ENCODE measurements at regions not wholly inside any gene's neighbourhood (a gene's known extent, or its start where the extent isn't known, plus 50 kb on each side); places are given as distances from the start of the nearest gene placed in this dataset.

DNA sequence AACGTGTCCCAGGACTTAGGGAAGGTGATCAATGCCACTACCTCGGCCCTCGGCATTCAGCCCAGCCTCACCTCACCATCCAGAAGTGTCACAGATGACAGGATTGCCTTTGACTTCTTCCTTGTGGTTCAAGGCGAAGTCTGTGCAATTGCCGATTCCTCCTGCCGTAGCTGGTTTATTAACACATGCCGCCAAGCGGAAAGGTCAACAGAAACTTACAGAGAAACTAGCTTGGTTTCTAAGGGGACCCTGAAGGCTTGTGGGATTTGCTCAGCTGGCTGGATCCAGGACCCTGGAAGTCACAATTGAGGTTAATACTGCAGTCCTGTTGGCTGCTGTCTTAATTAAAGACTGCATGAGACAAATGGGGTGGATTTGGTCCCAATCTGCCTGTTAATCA is 65.6 kb downstream of the SHANK2 start:
- Histone ChIP-seq H3K27me3 (no peaks in the 10 kb centered on the region), H3K4me3 (no peak overlapping the region), H3K4me1 (no peaks in the 10 kb centered on the region), H3K36me3 (no peaks in the 10 kb centered on the region), H3K9me3 (no peaks in the 10 kb centered on the region), H3K27ac (no peak overlapping the region)
- 84 to 100% methylated on average over 1 to 6 of the region's 8 CpGs for WGBS, 2 donors (ENCODE audit: low coverage in 1 of 2)
- ATAC-seq = no peak
- TF ChIP-seq CTCF (IDR thresholded peaks at IDR 0.05) = no peak
- no peak for TF ChIP-seq POLR2AphosphoS5 (IDR thresholded peaks at IDR 0.05)
- TF ChIP-seq EP300 (IDR thresholded peaks at IDR 0.05) = no peak
- TF ChIP-seq POLR2A (IDR thresholded peaks at IDR 0.05) = no peak

- WGBS, 2 donors (ENCODE audit: low coverage in 1 of 2) = 60 to 63% methylated on average over 1 to 2 of the region's 3 CpGs
- Histone ChIP-seq H3K4me1 (no peaks in the 10 kb centered on the region), H3K27ac (no peak overlapping the region), H3K36me3 (no peaks in the 10 kb centered on the region), H3K4me3 (no peak overlapping the region), H3K9me3 (no peaks in the 10 kb centered on the region), H3K27me3 (no peaks in the 10 kb centered on the region)
- no peak for ATAC-seq
- TF ChIP-seq CTCF (IDR thresholded peaks at IDR 0.05) (no peak), POLR2AphosphoS5 (IDR thresholded peaks at IDR 0.05) (no peak), POLR2A (IDR thresholded peaks at IDR 0.05) (no peak), EP300 (IDR thresholded peaks at IDR 0.05) (no peak)
Observed at GRCh38 chr11:71185411-71185810, 67.0 kb downstream of the SHANK2 start.

DNA sequence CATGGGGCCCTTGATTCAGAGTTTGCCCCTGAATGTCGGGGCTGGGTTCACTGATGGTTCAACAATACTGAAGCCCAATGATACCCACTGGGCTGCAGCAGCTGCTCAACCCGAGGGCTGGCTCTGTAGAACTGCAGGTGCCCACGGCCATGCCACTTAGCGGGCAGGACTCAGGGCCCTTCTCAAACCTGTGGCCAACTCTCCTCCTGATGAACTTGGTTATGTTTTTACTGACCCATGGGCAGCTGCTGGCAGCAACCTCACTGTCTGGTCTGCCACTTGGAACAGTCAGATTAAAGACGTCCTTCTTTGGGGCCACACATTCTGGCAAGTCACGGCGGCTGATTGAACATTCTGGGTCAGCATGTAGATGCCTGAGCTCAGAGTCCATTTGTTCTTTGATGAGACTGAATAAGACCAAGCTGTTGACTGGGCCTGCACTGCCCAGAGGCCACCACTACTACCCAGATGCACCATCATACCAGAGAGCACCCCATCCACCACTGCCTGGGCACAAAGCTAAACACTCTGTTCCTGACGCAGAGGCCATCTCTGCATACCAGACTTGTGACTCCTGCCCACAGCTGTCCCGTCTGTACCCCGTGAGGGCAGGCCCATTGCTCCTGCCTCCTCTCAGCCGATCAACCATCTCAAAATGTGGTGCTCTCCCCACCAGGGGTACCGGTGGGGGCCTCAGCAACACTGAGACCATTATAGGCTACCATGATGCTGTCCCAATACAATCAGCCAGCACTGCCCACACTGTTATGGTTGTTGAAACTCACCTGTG is 67.8 kb downstream of the SHANK2 start:
- 92 to 100% methylated on average over 1 to 4 of the region's 12 CpGs for WGBS, 2 donors (ENCODE audit: low coverage in 1 of 2)
- TF ChIP-seq POLR2A (IDR thresholded peaks at IDR 0.05) = no peak
- TF ChIP-seq EP300 (IDR thresholded peaks at IDR 0.05) = no peak
- no peak for TF ChIP-seq CTCF (IDR thresholded peaks at IDR 0.05)
- no peak for TF ChIP-seq POLR2AphosphoS5 (IDR thresholded peaks at IDR 0.05)
- Histone ChIP-seq H3K9me3 (no peaks in the 10 kb centered on the region), H3K4me1 (no peaks in the 10 kb centered on the region), H3K27ac (no peak overlapping the region), H3K36me3 (no peaks in the 10 kb centered on the region), H3K27me3 (no peaks in the 10 kb centered on the region), H3K4me3 (no peak overlapping the region)
- no peak for ATAC-seq

- Histone ChIP-seq H3K4me3 (no peak overlapping the region), H3K4me1 (no peaks in the 10 kb centered on the region), H3K27ac (no peak overlapping the region), H3K9me3 (no peaks in the 10 kb centered on the region), H3K36me3 (no peaks in the 10 kb centered on the region), H3K27me3 (no peaks in the 10 kb centered on the region)
- 53 to 82% methylated on average over 3 to 4 of the region's 10 CpGs for whole genome bisulfite sequencing, 2 donors (ENCODE audit: low coverage in 1 of 2)
- ATAC-seq = no peak
- no peak for TF ChIP-seq EP300 (IDR thresholded peaks at IDR 0.05)
- no peak for TF ChIP-seq POLR2A (IDR thresholded peaks at IDR 0.05)
- no peak for TF ChIP-seq POLR2AphosphoS5 (IDR thresholded peaks at IDR 0.05)
- no peak for TF ChIP-seq CTCF (IDR thresholded peaks at IDR 0.05)
Observed at GRCh38 chr11:71183878-71184277, 68.5 kb downstream of the SHANK2 start.

Data from gastroesophageal sphincter (tissue), 4 donors.